Activated CD4-positive, alpha-beta T cell treated with anti-CD3 and anti-CD28 coated beads, Interleukin-2, amount 50 U/mL, for 16 hours (primary cell): ENCODE measurements at regions not wholly inside any gene's neighbourhood (a gene's known extent, or its start where the extent isn't known, plus 50 kb on each side); places are given as distances from the start of the nearest gene placed in this dataset.

Source experiments
- DNase-seq: peaks from one replicate; pipeline ENCODE4 v3.0.0-alpha.2; 2020

DNA sequence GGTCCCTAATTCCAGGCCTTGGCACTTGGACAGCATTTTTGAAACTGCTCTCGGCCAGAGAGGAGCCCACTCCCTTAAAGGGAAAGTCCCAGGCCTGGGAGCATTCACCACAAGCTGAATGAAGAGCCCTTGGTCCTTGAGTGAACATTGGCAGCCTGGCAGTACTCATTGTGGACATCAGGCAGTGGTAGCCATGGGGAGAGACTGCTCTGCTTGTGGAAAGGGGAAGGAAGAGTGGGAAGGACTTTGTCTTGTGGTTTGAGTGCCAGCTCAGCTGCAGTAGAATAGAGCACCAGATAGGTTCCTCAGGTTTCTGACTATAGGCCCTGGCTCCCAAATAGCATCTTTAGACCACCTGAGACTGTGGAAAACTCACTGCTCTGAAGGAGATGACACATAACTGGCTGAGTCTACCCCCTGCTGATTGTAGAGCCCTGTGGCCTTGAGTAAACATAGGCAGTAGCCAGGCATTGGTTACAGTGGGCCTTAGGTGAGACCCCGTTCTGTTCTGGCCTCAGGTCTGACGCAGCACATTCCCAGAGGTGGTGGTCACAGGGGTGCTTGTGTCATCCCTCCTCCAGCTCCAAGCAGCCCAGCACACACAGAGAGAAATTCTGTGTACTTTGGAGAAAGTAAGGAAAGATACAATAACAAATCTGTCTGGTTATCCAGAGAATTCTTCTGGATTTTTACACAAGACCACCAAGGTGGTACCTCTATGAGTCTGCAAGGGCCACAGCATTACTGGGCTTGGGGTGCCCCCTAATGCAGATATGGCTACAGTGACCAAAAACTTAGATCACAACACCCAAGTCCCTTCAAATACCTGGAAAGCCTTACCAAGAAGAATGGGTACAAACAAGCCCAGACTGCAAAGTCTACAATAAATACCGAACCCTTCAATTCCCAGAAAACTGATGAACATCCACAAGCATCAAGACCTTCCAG lies 153.8 kb downstream of the GNAI1 start:
- no peak for DNase-seq

DNA sequence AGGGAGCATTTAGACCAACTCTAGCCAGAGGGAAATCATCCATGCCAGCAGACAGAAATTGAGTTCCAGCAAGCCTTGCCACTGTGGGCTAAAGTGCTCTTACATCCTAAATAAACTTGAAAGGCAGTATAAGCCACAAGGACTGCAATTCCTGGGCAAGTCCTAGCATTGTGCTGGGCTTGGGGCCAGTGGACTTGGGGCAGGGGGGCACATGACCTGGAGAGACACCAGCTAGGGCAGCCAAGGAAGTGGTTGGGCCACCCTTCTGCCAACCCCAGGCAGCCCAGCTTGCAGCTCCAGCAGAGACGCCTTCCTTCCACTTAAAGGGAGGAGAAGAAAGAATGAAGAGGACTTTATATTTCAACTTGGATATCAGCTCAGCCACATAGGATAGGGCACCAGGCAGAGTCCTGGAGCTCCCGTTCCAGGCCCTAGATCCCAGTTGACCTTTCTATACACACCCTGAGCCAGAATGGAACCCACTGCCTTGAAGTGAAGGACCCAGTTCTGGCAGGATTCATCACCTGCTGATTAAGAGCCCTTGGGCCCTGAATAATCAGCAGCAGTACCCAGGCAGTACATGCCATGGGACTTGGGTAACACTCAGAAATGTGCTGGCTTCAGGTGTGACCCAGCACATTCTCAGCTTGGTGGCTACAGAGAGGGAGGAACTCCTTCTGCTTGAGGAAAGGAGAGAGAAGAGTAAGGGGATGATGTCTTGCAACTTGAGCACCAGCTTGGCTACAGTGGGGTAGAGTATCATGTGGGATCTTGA lies 153.0 kb downstream of the GNAI1 start:
- DNase-seq, result no peak

DNA sequence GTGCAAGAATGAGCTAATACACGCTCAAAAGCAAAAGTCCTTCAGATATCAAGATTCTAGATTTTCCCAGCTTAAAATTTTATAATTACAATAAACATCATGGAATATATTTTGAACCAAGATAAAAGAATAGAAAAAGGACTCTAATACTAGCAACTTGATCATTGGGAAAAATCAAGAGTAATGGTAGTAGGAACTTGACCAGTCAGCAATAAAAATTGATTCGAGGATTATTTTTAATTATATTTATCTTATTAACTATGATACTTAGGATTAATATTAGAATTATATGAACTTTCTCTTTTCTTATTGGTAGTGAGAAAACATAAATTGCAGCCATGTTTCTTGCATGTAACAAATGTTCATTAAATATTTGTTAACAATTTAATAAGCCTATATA lies 152.0 kb downstream of the GNAI1 start:
- no peak for DNase-seq

DNA sequence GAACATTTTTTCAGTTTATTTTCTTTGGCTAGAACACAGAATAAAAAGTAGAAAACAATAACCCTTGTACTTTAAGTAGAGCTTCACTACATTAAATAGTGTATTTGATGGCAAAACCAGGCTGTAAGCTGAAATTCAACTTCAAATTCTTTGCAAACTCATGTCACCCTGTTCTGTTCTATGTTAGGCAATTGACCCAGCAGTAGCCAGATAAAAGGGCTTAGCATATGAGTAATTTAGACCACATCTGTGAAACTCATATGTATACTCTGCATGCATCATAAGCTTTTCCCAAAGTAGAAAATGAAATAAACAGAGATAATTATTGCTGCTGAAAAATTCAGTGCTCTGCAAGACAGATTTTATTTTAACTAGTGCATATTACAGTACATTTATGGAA lies 150.2 kb downstream of the GNAI1 start:
- DNase-seq, result no peak

DNA sequence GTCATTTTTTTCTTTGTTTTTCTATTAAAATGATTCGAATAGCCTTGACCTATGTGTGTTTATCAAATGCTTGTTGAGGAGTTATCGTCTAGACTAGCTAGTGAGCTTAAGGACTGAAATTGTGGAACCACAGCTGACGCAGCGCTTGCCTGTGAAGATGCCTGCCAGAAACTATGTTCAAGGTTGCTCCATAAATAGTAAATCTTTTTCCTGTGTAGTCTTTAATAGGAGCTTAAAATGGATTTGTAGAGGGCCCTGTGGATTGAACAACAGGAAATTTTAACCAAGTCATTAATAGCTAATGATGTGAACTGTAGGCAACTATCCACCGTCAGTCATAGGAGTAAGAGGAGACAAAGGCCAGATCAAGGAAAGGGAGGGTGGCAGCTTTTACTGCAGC lies 145.1 kb downstream of the GNAI1 start:
- DNase-seq, result no peak

DNA sequence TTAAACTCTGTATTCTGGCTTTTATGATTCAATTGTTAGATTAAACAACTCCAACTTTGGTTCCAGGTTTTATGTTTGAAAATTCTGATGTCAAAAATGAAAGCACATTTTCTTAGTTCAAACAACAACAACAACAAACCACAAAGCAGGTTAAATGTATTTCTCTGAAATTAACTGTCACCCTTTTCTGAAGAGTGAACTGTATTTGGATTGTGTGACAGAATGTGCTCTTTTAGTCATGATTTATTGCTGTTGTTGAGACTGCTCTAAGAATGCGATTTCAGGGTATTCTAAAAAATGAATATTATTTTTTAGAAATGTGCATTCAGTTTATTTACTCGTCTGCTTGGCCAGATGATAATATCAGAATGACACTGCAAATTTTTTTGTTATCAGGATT lies 144.1 kb downstream of the GNAI1 start:
- DNase-seq, result no peak

DNA sequence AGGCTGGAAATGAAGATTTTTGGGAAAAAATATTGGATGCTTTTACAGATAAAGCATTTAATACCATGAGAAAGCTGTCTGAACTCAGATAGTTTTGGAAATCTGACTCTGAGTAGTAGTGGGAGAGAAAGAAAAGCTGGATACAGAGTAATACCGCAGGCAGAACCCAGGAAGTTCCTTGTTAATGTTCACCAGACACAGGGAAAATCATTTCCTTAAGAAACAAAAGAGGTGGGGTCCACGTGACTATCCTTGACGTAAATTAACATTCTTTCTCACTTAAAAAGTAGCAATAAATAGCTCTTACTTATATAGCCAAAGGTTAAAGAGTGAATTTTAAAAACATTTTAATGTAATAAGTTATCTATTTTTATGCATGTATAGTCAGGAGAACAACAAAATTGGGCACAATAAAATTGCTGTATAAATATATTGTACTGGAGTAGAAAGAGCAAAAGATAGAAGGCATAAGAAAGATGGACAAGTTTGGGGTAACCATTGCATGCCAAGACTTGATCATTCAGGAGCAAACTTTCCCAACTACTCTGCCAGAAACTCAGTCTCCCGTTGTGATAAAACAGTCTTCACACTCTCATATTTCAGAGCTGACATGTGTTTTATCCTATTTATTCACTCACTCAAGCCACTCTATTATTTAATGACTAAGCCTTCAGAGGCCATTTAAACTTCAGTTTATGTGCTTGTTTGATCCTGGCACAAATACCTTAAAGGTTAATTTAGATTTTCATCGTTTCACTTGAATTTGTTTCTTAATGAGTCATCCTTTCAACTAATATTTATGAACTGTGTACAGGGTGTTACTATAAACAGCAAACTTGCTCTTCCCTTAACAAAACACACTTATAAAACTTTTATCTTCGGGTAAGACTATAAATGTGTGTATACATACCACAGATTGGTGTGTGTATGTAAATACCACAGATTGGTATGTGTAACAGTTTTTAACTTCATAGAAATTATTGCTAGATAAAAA lies 143.1 kb downstream of the GNAI1 start:
- DNase-seq, result no peak
